GM18511 (cell line): ENCODE measurements at regions not wholly inside any gene's neighbourhood (a gene's known extent, or its start where the extent isn't known, plus 50 kb on each side); places are given as distances from the start of the nearest gene placed in this dataset.

Experiments
- ATAC-seq: cut with Tn5 transposase; IDR thresholded peaks from one replicate; pipeline ENCODE4 v1.9.1; 2021; ENCODE audit warnings: mild to moderate bottlenecking, moderate library complexity; ENCODE audit not compliant: unreplicated experiment

GRCh38 chr18:61141691-61142090, 191.5 kb upstream of the CDH20 start:
- ATAC-seq = no peak

GRCh38 chr18:61148322-61148721, 184.9 kb upstream of the CDH20 start:
- no peak for ATAC-seq

GRCh38 chr18:61149786-61150185, 183.4 kb upstream of the CDH20 start:
- ATAC-seq = no peak

- no peak for ATAC-seq
These were observed 179.7 kb upstream of the CDH20 start for GRCh38 chr18:61153571-61153970.

GRCh38 chr18:61154866-61155265, 178.4 kb upstream of the CDH20 start:
- no peak for ATAC-seq

- ATAC-seq = no peak
These were observed 177.6 kb upstream of the CDH20 start for GRCh38 chr18:61155586-61155985.

- ATAC-seq = no peak
These were observed 175.8 kb upstream of the CDH20 start for GRCh38 chr18:61157451-61157850.

- ATAC-seq = no peak
These were observed 174.0 kb upstream of the CDH20 start for GRCh38 chr18:61159246-61159645.

- ATAC-seq = no peak
These were observed 168.9 kb upstream of the CDH20 start for GRCh38 chr18:61164321-61164720.

GRCh38 chr18:61167902-61168301, 165.3 kb upstream of the CDH20 start:
- ATAC-seq = no peak

- ATAC-seq = no peak
These were observed 163.8 kb upstream of the CDH20 start for GRCh38 chr18:61169386-61169785.

- no peak for ATAC-seq
These were observed 160.6 kb upstream of the CDH20 start for GRCh38 chr18:61172624-61173023.

- no peak for ATAC-seq
These were observed 159.7 kb upstream of the CDH20 start for GRCh38 chr18:61173554-61173953.

- ATAC-seq = no peak
These were observed 149.4 kb upstream of the CDH20 start for GRCh38 chr18:61183798-61184197.

GRCh38 chr18:61187971-61188370, 145.3 kb upstream of the CDH20 start:
- no peak for ATAC-seq

- ATAC-seq = no peak
These were observed 143.9 kb upstream of the CDH20 start for GRCh38 chr18:61189376-61189775.

- no peak for ATAC-seq
These were observed 138.5 kb upstream of the CDH20 start for GRCh38 chr18:61194726-61195125.

- ATAC-seq = no peak
These were observed 136.5 kb upstream of the CDH20 start for GRCh38 chr18:61196750-61197149.

- ATAC-seq = no peak
These were observed 134.7 kb upstream of the CDH20 start for GRCh38 chr18:61198486-61198885.

- ATAC-seq = no peak
These were observed 133.9 kb upstream of the CDH20 start for GRCh38 chr18:61199171-61199848.

GRCh38 chr18:61201511-61201910, 131.7 kb upstream of the CDH20 start:
- no peak for ATAC-seq

GRCh38 chr18:61203151-61203550, 130.1 kb upstream of the CDH20 start:
- no peak for ATAC-seq

- no peak for ATAC-seq
These were observed 123.4 kb upstream of the CDH20 start for GRCh38 chr18:61209801-61210200.
